Dermis blood vessel endothelial cell (primary cell): ENCODE measurements at regions not wholly inside any gene's neighbourhood (a gene's known extent, or its start where the extent isn't known, plus 50 kb on each side); places are given as distances from the start of the nearest gene placed in this dataset.

ENCODE experiments used
- DNase-seq: peaks from one replicate; pipeline ENCODE4 v3.0.0; 2010

DNA sequence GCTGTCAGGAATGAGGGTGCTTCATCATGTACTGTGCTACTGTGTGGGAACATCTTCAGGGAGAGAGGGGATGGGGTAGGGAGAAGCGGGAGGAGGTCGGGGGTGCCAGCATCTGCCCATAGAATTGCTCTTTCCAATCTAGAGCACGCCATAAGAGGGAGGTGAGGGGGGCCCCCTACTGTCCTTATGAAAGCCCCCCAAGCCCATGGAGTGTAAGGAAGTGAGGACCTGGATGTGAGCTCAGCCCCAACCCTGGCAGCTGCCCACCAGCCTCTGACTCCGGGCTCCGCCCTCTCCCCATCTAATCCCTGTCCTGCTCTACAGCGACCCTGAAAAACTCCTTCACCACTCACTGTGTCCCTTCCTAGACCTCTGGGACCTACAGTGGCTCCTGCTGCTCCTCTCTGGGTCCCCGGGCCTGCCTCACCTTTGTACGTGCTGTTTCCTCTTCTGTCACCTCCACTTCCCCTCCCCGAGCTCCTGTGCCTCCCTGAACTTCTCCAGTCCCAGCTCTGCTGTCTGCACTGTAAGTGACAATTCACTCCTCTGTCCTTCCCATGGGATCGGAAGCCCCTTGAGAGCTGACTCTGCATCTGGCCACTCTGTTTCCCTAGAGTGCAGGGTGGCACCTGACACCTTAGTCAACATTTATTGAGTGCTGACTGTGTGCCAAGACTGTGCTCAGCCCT, 269.4 kb downstream of the PTPRU start:
- no peak for DNase-seq

DNA sequence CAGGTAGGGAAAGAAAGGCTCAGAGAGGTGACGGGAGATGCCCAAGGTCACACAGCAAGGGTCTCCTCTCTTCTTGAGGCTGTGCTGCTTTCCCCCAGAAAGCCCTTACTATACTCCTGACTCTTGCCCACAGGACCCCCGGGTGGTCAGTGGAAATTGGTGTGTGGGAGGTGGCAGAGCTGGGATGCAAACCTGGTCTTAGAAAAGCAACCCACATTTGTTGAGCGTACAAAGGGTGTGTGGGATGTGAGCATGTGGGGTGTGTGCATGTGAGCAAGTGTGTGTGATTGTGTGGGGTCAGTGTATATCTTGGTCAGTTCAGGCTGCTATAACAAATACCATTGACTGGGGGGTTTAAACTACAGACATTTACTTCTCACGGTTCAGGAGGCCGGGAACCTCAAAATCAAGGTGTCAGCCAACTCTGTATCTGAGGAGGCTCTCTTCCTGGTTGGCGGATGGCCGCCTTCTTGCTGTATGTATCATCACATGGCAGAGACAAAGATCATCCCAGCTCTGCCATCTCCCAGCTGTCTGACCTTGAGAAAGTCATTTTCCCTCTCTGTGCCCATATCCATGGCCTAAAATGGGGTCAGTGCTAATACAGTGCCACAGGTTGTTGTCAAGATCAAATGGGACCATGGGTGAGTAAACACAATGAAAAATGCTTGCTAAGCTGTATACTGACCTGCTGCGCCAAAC, 268.5 kb downstream of the PTPRU start:
- DNase-seq = no peak

DNA sequence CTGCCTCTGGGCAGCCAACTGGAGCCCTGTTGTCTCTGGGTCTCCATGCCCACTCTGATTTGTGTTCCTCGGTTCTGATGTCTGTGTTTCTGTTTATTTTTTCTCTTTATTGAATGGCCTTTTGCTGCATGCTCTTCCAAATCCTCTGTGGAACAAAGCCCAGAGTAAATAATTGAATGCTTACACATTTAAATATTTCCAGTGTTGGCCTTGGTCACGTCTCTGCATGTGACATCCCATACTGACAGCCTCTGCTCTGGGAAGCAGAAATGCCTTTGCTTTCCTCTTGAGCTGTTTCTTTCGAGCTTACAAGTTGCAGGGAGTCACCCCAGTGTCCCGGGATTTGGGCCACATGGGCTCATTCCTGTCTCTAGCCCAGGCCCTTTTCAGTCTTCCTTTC, 267.9 kb downstream of the PTPRU start:
- no peak for DNase-seq

DNA sequence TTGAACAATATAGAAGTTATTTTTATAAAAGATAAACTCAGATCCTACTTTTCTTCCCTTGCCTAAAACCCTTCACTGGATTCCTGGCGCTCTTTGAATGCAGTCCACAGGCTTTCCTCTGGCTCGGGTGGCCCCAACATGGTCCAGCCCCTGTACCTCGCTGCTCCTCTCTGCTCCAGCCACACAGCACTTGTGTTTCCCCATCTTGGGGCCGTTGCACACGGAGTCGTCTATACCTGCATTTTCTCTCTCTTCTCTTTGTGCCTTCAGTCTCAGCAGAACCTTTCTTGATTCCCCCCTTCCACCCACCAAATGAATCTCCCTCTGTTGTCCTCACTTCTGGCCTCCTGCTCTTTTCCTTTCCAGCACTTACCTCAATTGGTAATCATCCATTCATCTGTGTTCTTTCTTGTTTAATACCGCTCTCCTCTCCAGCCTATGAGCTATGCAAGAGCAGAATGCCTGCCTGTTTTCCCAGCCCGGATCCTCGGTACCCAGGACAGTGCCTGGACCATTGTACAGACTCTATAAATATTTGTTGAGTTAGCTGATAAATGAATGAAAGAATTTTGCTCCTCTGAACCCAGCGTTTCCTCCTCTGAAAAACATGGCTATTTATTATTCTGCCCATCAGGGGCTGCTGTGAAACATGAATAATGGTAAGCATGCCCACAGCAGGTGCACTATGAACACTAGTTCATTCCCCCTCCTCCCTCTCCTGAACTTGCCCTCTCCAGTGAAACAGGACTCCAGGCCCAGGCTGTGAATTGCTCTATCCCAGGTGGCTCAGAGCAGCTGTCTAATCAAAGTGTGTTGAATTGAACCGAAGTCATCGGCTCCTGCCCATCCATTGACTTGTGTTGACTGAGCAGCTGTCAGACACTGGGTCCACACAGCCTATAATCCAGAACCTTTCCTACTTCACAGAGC, 266.9 kb downstream of the PTPRU start:
- no peak for DNase-seq

DNA sequence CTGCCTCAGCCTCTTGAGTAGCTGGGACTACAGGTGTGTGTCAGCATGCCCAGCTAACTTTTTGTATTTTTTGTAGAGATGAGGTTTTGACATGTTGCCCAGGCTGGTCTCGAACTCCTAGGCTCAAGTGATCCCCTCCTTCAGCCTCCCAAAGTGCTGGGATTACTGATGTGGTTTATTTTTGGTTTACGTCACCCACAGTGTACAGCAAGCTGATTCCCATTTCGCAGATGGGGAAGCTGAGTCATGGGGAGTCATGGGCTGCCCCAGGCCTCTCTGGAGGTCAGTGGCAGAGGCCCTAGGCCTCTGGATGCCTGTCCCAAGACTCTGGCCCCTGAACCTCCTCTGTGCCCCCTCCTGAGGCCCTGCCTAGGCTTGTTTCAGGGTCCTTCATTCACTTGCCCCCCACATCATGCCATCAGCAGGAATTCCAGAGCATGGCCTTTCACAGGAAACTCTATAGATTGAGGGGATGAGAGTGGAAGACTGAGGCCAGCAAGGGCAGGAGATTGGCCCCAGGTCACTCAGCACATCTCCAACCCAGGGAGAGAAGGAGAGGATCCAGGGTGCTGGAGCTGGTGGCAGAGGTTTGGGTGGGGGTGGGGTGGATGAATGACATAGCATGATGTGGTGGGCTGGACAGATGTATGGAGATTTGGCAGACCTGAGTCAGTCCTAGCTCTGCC, 266.0 kb downstream of the PTPRU start:
- DNase-seq = no peak

DNA sequence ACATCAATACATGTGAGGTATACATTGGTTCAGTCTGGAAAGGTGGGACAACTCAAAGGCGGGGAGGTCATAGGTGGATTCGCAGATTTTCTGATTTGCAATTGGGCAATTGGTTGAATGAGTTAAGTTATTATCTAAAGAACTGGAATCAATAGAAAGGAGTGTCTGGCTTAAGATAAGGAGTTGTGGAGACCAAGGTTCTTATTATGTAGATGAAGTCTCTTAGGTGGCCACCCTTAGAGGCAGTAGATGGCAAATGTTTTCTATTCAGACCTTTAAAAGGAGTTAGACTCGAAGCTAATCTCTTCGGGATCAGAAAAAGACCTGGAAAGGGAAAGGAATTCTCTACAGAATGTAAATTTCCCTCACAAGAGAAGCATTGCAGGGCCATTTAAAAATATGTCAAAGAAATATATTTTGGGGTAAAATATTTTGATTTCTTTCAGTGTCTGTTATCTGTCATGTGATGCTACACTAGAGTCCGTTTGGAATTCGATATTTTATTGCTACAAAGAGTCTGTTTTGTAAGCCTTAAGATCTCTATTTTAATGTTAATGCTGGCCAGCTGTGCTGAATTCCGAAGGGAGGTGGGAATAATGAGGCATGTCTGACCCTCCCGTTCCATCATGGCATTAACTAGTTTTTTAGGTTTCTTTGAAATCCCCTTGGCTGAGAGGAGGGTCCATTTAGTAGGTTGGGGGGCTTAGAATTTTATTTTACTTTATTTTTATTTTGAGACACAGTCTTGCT, 265.1 kb downstream of the PTPRU start:
- no peak for DNase-seq

GRCh38 chr1:29500651-29501050, 264.3 kb downstream of the PTPRU start:
- DNase-seq = no peak

DNA sequence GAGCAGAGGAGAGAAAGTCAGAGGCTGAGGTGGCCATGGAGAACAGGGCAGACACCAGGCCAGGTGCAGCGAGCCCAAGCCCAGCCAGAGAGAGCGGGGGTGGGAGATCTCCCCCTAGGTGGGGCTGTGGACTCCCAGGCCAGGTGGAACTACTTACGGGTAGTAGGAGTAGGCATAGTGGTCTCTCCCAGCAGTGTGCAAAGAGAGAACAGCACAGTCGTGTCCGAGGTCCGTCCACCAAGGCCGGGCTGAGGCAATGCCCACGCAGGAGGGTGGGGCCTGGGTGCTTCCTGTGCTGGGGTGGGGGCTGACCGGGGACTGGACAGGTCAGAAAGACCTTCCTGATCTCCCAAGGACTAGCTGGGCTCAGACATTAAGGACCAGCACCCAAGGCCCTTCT, 263.7 kb downstream of the PTPRU start:
- DNase-seq = no peak

DNA sequence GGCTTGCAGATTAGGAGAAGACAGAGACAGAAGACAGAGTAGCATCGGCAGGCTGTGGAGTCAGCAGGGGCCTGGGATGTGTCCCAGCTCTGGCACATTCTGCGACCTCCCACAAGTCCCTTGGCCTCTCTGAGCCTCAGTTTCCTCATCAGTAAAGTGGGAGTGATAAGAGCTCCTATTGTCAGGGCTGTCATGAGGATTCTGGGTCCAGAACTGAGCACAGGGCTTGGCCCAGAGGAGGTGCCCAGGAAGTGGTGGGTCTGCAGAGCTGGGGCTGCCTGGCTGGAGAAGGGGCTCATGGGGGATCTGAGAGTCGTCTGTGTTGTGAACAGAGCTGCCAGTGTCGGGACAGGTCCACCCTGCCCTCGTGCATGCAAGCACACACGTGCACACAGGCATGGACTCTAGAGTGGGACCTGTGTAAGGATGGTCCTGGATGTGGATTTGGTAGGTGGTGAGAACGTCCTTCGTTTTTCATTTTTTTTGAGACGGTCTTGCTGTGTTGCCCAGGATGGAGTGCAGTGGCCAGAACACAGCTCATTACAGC, 262.9 kb downstream of the PTPRU start:
- no peak for DNase-seq

GRCh38 chr1:29498126-29499103, 262.1 kb downstream of the PTPRU start:
- DNase-seq = no peak

- no peak for DNase-seq
These were observed 261.2 kb downstream of the PTPRU start for GRCh38 chr1:29497395-29498125.

DNA sequence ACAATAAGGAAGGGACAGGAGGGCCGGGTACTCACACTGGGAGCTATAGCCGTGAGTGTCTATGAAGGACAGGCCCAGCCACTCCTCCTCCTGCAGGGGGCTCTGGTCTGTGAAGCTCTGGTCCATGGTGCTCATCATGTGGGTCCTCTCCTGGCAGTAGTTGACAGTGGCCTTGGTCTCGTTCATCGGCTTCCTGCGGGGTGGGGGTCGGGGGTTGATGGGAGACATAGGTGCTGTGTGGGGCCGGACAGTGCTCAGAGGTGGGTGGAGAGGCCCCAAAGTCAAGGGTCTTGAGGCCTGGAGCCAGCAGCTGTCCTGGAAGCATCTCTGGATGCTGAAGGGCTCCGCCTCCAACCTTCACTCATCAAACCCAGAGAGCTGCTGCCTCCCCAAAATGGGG, 260.4 kb downstream of the PTPRU start:
- DNase-seq = no peak

DNA sequence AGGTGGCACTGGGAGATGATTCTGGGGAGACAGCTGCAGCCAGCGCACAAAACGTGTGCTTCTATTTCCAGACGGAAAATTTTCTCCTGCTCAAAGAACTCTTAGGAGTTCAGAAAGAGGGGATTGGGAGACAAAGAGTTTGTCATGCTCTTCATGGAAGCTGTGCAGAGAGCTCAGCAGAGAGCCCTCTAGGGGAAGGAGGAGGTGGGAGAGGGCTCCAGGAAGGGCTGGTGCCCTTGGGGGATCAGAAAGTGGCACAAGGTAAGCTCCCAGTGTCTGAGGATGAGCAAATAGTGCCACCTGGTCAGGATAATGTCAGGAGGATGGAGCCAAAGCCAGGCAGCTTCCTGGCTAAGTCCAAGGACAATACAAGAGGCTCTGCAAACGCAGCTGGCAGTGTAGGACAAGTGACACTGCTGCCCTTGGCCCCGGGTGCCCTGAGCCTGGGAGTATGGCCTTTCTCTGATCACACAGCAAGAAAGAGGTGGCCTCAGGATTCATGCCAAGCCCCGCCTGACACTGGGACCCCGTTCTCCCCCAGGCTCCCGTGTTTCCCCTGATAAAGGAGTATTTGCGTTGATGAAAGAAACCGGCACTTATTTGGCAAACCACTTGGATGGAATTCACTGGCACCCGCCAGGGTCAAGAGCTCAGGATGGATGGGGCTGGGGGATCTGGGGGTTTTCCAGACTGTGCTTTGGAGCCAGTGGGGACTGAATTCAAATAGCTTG, 254.0 kb downstream of the PTPRU start:
- no peak for DNase-seq

DNA sequence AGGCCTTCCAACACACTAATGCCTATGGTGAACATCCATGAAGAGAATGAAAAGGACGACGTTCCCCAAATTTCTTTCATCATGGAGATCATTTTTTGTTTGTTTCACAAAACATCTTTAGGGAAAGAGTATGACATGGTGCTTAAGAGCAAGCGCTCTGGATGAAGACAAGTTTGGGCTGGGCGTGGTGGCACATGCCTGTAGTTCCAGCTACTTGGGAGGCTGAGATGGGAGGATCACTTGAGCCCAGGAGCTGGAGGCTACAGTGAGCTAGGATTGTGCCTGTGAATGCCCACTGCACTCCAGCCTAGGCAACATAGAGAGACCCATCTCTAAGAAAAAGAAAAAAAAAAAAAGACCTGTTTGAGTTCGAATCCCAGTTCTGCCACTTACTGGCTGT, 253.1 kb downstream of the PTPRU start:
- no peak for DNase-seq

DNA sequence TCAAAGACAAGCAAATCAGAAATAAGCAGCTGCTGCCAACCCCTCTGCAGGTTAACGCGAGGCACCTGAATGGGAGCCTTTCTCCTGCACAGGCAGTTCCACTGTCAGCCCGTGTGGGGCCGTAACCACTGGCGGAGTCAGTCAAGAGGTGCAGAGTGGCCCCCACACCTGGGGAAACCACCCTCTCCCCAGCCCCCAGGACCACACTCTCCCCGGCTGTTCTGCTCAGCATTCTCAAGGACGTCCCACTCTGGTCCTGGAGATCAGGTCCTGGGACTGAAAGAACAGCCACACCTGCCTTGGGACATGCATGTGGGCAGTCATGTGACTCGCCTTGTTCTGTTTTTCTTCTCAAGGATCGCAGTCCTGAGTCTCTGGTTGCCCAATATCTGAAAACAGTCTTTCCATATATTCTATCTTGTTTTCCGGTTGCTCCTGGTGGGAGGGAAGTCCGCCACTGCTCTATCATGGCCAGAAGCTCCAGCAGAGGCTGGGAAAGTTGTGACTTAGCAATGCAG, 252.5 kb downstream of the PTPRU start:
- no peak for DNase-seq

DNA sequence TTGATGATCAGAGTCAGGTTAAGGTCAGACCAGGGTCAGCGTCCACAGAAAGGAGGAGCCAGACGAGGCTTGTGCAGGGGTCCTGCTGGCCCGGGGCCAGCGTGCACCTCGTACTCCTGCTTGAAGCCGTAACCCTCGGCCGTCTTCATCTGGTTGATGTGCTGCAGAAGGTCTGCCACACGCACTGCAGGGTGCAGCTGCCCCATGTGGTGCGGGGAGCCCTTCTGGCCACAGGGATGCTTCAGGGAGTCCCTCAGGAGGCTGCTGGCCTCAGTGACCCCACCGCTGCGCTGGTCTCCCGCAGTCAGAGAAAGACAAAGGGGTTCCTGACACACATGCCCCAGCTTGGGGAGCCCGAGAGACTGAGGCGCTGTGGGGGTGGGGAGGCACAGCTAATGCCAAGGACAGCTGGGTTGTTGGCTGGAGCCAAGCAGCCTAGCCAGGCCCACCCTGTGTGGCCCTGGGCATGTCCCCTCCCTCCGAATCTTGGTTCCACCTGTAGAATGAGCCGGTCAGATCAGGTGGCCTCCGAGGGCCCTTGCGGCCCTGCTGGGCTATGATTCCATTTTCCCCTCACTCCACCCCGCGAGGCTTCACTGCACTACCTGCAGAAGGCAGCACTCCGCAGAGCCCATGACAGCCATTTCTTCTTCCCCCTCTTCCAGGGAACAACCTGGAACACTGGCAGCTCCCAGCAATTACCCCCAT, 251.9 kb downstream of the PTPRU start:
- DNase-seq = no peak

DNA sequence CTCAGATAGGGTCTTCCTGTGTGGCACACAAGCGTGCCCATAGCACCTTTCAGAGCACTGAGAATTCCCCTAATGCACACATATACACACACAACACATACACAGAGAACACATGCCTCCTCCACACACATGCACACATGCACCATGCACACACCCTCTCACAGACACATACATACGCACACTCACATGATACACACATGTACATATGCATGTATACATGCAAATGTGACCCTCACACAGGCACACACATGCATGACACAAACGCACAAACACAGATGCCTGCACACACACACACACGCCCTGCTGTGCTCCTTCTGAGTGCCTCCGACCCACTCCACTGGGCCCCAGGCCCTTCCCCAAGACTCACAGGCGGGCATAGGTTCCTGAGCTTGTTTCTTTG, 251.0 kb downstream of the PTPRU start:
- DNase-seq = no peak
